HepG2 (cell line): ENCODE measurements at regions not wholly inside any gene's neighbourhood (a gene's known extent, or its start where the extent isn't known, plus 50 kb on each side); places are given as distances from the start of the nearest gene placed in this dataset.

Experiments used
- CENPT ChIP-seq: sonication (generic); formaldehyde crosslinking; IDR thresholded peaks from 2 replicates; pipeline ENCODE4 v1.8.0; 2022; ENCODE audit warnings: low read depth, mild to moderate bottlenecking, moderate library complexity, missing genetic modification reagents
- KDM1A ChIP-seq: IDR thresholded peaks from 2 replicates; pipeline ENCODE4 v1.6.1; 2016; ENCODE audit warnings: missing compliant biosample characterization
- MED8 ChIP-seq: sonication (generic); formaldehyde crosslinking; IDR thresholded peaks from 2 replicates; pipeline ENCODE4 v1.8.1; 2023; ENCODE audit warnings: mild to moderate bottlenecking, missing genetic modification reagents; ENCODE audit not compliant: insufficient replicate concordance
- NKX3-1 ChIP-seq: sonication (generic); formaldehyde crosslinking; IDR thresholded peaks from 2 replicates; pipeline ENCODE4 v1.5.0; 2020; ENCODE audit warnings: missing genetic modification reagents
- RARA ChIP-seq: IDR thresholded peaks from 2 replicates; pipeline ENCODE4 v1.6.1; 2016; ENCODE audit warnings: missing genetic modification reagents, missing compliant biosample characterization
- RCOR2 ChIP-seq: IDR thresholded peaks from 2 replicates; pipeline ENCODE4 v1.6.1; 2016; ENCODE audit warnings: missing biosample characterization, missing genetic modification reagents
- RORA ChIP-seq: sonication (generic); formaldehyde crosslinking; IDR thresholded peaks from 2 replicates; pipeline ENCODE4 v1.5.0; 2020; ENCODE audit warnings: mild to moderate bottlenecking, missing genetic modification reagents, moderate library complexity
- RXRB ChIP-seq: IDR thresholded peaks from 2 replicates; pipeline ENCODE4 v1.6.1; 2016; ENCODE audit warnings: borderline replicate concordance, missing genetic modification reagents, missing compliant biosample characterization
- SALL1 ChIP-seq: sonication (generic); formaldehyde crosslinking; IDR thresholded peaks from 2 replicates; pipeline ENCODE4 v1.8.0; 2022; ENCODE audit warnings: mild to moderate bottlenecking, missing genetic modification reagents
- ZNF563 ChIP-seq: sonication (generic); formaldehyde crosslinking; IDR thresholded peaks from 2 replicates; pipeline ENCODE4 v1.8.0; 2022; ENCODE audit warnings: mild to moderate bottlenecking, moderate library complexity, missing genetic modification reagents
- ZNF670 ChIP-seq: sonication (generic); formaldehyde crosslinking; IDR thresholded peaks from 2 replicates; pipeline ENCODE4 v1.8.0; 2022; ENCODE audit warnings: mild to moderate bottlenecking, missing genetic modification reagents, borderline replicate concordance
- TF ChIP-seq, protein P1 (sequence below): sonication (generic); formaldehyde crosslinking; conservative IDR thresholded peaks from 2 replicates; pipeline ENCODE4 v1.4.0; 2020; ENCODE audit warnings: mild to moderate bottlenecking, missing genetic modification reagents, moderate library complexity
- TF ChIP-seq, protein P2 (sequence below): sonication (generic); formaldehyde crosslinking; IDR thresholded peaks from 2 replicates; pipeline ENCODE4 v1.4.0; 2020; ENCODE audit warnings: missing genetic modification reagents
- TF ChIP-seq, protein P3 (sequence below): IDR thresholded peaks from 2 replicates; pipeline ENCODE4 v1.6.1; 2012; ENCODE audit warnings: low read depth, low read length, improper control_type of control experiment

DNA sequence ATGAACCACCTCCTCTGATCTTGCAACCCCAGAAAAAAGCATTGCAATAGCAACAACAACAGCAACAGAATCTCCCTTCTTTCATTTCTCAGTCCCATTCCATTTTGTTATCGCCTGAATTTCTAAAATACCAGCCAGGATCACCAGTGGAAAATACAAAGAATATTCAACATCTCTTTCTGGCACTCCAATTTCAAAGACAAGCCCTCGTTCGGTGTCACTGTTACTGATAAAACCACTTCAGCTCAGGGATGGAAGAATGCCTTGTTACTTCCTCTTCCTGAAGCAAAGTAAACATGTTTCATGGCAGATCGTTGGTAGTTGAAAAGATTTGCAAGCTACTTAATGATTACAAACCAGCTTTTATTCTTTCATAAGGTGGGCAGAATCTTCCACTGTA, 94.0 kb upstream of the SPTLC3 start (continued):
- TF ChIP-seq RXRB (CRISPR knock-in tag) = peak; percentile 51
- TF ChIP-seq ZNF563 = no peak
- TF ChIP-seq, protein P1, sequence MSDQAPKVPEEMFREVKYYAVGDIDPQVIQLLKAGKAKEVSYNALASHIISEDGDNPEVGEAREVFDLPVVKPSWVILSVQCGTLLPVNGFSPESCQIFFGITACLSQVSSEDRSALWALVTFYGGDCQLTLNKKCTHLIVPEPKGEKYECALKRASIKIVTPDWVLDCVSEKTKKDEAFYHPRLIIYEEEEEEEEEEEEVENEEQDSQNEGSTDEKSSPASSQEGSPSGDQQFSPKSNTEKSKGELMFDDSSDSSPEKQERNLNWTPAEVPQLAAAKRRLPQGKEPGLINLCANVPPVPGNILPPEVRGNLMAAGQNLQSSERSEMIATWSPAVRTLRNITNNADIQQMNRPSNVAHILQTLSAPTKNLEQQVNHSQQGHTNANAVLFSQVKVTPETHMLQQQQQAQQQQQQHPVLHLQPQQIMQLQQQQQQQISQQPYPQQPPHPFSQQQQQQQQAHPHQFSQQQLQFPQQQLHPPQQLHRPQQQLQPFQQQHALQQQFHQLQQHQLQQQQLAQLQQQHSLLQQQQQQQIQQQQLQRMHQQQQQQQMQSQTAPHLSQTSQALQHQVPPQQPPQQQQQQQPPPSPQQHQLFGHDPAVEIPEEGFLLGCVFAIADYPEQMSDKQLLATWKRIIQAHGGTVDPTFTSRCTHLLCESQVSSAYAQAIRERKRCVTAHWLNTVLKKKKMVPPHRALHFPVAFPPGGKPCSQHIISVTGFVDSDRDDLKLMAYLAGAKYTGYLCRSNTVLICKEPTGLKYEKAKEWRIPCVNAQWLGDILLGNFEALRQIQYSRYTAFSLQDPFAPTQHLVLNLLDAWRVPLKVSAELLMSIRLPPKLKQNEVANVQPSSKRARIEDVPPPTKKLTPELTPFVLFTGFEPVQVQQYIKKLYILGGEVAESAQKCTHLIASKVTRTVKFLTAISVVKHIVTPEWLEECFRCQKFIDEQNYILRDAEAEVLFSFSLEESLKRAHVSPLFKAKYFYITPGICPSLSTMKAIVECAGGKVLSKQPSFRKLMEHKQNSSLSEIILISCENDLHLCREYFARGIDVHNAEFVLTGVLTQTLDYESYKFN = peak; percentile 62
- peak; percentile 54 for TF ChIP-seq RARA (CRISPR knock-in tag)
- no peak for TF ChIP-seq MED8 (CRISPR knock-in tag)
- no peak; the same call in 1 of the 2 replicates for TF ChIP-seq ZNF670 (CRISPR knock-in tag)
- 0 out of 2 replicates have a peak, but pooled peaks have one; percentile 36 for TF ChIP-seq RCOR2 (CRISPR knock-in tag)
- no peak for TF ChIP-seq CENPT (CRISPR knock-in tag)
- TF ChIP-seq KDM1A (CRISPR knock-in tag) = 0 out of 2 replicates have a peak, but pooled peaks have one; percentile 46
- TF ChIP-seq RORA (CRISPR knock-in tag) = 0 out of 2 replicates have a peak, but pooled peaks have one; percentile 41
- TF ChIP-seq, protein P2, sequence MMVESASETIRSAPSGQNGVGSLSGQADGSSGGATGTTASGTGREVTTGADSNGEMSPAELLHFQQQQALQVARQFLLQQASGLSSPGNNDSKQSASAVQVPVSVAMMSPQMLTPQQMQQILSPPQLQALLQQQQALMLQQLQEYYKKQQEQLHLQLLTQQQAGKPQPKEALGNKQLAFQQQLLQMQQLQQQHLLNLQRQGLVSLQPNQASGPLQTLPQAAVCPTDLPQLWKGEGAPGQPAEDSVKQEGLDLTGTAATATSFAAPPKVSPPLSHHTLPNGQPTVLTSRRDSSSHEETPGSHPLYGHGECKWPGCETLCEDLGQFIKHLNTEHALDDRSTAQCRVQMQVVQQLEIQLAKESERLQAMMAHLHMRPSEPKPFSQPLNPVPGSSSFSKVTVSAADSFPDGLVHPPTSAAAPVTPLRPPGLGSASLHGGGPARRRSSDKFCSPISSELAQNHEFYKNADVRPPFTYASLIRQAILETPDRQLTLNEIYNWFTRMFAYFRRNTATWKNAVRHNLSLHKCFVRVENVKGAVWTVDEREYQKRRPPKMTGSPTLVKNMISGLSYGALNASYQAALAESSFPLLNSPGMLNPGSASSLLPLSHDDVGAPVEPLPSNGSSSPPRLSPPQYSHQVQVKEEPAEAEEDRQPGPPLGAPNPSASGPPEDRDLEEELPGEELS (CRISPR knock-in tag) = peak; percentile 55
- TF ChIP-seq SALL1 (CRISPR knock-in tag) = peak; percentile 28; the same call in 1 of the 2 replicates
- peak; percentile 24; the same call in 1 of the 2 replicates for TF ChIP-seq NKX3-1
- TF ChIP-seq, protein P3, sequence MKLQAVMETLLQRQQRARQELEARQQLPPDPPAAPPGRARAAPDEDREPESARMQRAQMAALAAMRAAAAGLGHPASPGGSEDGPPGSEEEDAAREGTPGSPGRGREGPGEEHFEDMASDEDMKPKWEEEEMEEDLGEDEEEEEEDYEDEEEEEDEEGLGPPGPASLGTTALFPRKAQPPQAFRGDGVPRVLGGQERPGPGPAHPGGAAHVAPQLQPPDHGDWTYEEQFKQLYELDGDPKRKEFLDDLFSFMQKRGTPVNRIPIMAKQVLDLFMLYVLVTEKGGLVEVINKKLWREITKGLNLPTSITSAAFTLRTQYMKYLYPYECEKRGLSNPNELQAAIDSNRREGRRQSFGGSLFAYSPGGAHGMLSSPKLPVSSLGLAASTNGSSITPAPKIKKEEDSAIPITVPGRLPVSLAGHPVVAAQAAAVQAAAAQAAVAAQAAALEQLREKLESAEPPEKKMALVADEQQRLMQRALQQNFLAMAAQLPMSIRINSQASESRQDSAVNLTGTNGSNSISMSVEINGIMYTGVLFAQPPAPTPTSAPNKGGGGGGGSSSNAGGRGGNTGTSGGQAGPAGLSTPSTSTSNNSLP = peak; percentile 43
